ENCODE measurements at regions not wholly inside any gene's neighbourhood (a gene's known extent, or its start where the extent isn't known, plus 50 kb on each side); places are given as distances from the start of the nearest gene placed in this dataset.

- no peak for DNase-seq (ENCODE audit: low read depth in 3 of 3, low spot score in 1 of 3)
These were observed 135.4 kb downstream of the NCOR2 start for GRCh38 chr12:124431971-124432370.

GRCh38 chr12:124430491-124430890 lies 135.6 kb downstream of the RFLNA start:
- DNase-seq (ENCODE audit: low read depth in 3 of 3, low spot score in 1 of 3) = no peak

- no peak for DNase-seq (ENCODE audit: low read depth in 3 of 3, low spot score in 1 of 3)
These were observed 134.6 kb downstream of the RFLNA start for GRCh38 chr12:124429535-124429934.

- no peak for DNase-seq (ENCODE audit: low read depth in 3 of 3, low spot score in 1 of 3)
These were observed 133.9 kb downstream of the RFLNA start for GRCh38 chr12:124428792-124429281.

- no peak for DNase-seq (ENCODE audit: low read depth in 3 of 3, low spot score in 1 of 3)
These were observed 133.4 kb downstream of the RFLNA start for GRCh38 chr12:124428136-124428791.

- DNase-seq (ENCODE audit: low read depth in 3 of 3, low spot score in 1 of 3) = no peak
These were observed 132.0 kb downstream of the RFLNA start for GRCh38 chr12:124426594-124427555.

GRCh38 chr12:124425667-124426066 lies 130.8 kb downstream of the RFLNA start:
- DNase-seq (ENCODE audit: low read depth in 3 of 3, low spot score in 1 of 3) = no peak

- no peak for DNase-seq (ENCODE audit: low read depth in 3 of 3, low spot score in 1 of 3)
These were observed 129.6 kb downstream of the RFLNA start for GRCh38 chr12:124424516-124424905.

- DNase-seq (ENCODE audit: low read depth in 3 of 3, low spot score in 1 of 3) = no peak
These were observed 129.0 kb downstream of the RFLNA start for GRCh38 chr12:124423761-124424515.

- DNase-seq (ENCODE audit: low read depth in 3 of 3, low spot score in 1 of 3) = no peak
These were observed 128.0 kb downstream of the RFLNA start for GRCh38 chr12:124422570-124423523.

GRCh38 chr12:124422142-124422569 lies 127.3 kb downstream of the RFLNA start:
- DNase-seq (ENCODE audit: low read depth in 3 of 3, low spot score in 1 of 3) = no peak

- DNase-seq (ENCODE audit: low read depth in 3 of 3, low spot score in 1 of 3) = no peak
These were observed 126.2 kb downstream of the RFLNA start for GRCh38 chr12:124420996-124421674.

GRCh38 chr12:124420041-124420995 lies 125.4 kb downstream of the RFLNA start:
- no peak for DNase-seq (ENCODE audit: low read depth in 3 of 3, low spot score in 1 of 3)

- DNase-seq (ENCODE audit: low read depth in 3 of 3, low spot score in 1 of 3) = no peak
These were observed 124.6 kb downstream of the RFLNA start for GRCh38 chr12:124419292-124420040.

- no peak for DNase-seq (ENCODE audit: low read depth in 3 of 3, low spot score in 1 of 3)
These were observed 123.9 kb downstream of the RFLNA start for GRCh38 chr12:124418791-124419190.

- DNase-seq (ENCODE audit: low read depth in 3 of 3, low spot score in 1 of 3) = no peak
These were observed 123.3 kb downstream of the RFLNA start for GRCh38 chr12:124418156-124418555.

GRCh38 chr12:124416516-124417395 lies 121.9 kb downstream of the RFLNA start:
- no peak for DNase-seq (ENCODE audit: low read depth in 3 of 3, low spot score in 1 of 3)

Measured in stimulated activated CD4-positive, alpha-beta T cell treated with anti-CD3 and anti-CD28 coated beads, TNF-alpha, amount 100 ng/mL, for 1 hour (primary cell).